Cardiac septum (tissue), 1 donor: ENCODE measurements at regions not wholly inside any gene's neighbourhood (a gene's known extent, or its start where the extent isn't known, plus 50 kb on each side); places are given as distances from the start of the nearest gene placed in this dataset.
A peak's percentile ranks its signal among the peaks of the same experiment; 100 is the strongest.

ENCODE experiments used
- DNase-seq: peaks from one replicate; pipeline ENCODE4 v3.0.0-alpha.2; 2020; ENCODE audit warnings: low spot score
- intact Hi-C: fragments of 100-400 bp; cut with DNase I; formaldehyde crosslinking; loops from one replicate; pipeline ENCODE4 v1.14.0; 2022
- donor health status: DM: no; HTN: no; CAD: no.

DNA sequence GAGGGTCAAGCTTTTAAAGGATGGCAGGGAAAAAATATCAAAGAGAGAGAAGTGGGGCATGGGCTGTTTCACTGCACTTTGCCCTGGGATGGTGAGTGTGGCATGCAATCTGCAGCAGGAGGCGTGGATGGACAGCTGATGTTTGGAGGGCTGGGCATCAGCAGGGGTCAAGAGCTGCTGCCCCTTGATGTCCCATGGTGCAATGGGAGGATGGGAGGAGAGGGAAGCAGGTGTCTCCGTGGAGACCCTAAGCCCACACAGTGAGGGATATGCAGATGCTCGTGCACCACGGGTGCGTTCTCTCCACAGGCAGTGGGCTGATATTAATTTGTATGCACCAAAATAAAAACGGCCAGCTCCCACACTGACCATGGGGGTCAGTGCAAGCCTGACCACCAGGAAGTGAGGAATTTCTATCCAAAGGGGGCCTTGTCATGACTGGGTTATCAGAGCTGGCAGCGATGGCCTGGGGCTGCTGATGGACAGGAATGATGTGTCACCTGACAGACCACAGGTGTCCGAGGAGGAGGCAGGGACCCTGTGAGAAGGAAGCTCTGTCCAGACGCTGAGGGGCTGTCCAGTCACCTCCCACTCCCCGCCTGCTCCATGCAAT is 183.6 kb downstream of the IRF8 start:
- intact Hi-C loops = no loop called here
- DNase-seq = no peak

DNA sequence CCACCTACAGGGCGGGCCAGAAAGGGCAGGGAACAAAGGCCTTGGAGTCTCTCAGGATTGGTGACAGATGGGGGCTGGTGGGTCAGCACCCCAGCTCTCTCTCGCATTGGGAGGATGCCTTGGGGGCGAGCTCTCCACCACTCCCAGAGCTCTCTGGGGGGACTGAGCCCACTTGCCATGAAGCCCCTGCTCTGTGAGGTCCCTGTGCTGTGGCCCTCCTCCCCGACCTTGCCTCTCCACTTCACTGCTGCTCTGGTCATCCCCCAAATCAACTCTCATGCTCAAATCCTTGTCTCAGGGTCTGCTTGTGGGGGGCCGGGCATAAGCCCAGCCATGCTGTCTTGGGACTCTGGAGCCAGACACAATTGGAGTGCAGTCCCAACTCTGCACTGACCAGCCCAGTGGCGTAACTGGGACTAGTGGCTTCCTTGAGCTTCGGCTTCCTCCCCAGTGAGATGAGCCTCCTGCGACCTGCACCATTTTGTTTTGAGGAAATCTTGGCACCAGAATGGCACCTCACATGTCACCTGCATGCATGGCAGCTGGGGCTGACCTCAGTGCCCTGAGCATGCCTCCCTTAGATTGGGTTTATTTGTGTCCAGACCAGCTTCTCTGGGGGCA is 184.5 kb downstream of the IRF8 start:
- intact Hi-C loops = no loop called here
- no peak for DNase-seq

DNA sequence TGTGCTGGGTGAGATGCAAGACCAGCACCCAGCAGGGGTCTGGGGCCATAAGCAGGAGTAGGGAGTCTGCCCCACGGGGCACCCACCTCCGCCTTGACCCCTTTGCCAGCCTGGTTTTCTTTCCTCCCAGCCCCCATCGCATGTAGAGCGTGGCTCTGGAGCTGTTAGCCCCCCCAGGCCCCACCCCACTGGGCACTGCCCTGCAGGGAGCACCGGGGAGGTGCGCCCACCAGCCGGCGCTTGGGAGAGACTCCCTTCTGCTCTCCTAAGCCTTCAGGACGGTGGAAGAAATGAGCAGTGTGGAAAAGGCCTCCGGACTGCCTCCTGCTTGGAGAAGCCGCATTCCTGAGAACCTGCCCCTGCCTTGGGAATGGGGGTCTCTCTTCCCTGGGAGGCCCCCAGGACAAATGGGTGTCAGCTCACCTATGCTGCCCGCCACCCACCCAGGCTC is 186.2 kb downstream of the IRF8 start:
- intact Hi-C loops = no loop called here
- DNase-seq = peak; percentile 66

DNA sequence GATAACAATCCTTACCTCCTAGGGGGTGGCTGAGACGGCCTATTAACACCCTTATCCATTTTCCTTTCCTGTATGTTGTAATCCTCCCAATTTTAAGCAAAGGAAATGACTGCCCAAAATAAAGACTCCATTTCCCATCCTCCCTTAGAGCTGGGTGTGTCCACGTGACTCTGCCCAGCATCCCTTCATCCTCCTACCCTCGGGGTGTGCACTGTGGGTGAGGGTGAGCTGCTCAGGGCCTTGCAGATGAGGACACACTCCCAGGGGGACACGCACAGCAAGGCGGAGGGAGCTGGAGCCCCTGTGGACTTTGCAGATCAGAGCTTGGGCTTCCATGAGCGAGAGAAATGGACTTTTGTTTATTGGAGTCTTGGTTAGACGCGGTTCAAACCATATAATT is 186.8 kb downstream of the IRF8 start:
- DNase-seq = peak; percentile 39
- intact Hi-C loops = no loop called here

DNA sequence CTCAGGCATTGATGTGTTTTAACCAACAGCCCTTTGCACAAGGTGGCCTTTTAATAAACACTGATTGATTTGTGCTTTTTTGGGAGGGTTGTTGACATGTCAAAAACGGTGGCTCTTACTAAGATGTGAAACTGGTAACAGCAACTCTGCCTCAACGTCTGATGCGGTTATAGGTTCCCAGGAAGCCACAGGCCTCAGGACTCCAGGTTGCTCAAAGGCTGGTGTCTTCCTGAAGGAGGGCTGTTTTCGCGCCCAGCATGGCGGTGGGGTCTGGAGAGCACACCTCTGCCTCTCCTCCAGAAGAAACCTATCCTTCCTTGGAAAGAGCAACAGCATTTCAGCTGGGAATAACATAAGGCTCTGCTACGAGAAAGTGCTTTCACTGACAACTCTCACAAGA is 187.5 kb downstream of the IRF8 start:
- DNase-seq = peak; percentile 51
- intact Hi-C loops = no loop called here

DNA sequence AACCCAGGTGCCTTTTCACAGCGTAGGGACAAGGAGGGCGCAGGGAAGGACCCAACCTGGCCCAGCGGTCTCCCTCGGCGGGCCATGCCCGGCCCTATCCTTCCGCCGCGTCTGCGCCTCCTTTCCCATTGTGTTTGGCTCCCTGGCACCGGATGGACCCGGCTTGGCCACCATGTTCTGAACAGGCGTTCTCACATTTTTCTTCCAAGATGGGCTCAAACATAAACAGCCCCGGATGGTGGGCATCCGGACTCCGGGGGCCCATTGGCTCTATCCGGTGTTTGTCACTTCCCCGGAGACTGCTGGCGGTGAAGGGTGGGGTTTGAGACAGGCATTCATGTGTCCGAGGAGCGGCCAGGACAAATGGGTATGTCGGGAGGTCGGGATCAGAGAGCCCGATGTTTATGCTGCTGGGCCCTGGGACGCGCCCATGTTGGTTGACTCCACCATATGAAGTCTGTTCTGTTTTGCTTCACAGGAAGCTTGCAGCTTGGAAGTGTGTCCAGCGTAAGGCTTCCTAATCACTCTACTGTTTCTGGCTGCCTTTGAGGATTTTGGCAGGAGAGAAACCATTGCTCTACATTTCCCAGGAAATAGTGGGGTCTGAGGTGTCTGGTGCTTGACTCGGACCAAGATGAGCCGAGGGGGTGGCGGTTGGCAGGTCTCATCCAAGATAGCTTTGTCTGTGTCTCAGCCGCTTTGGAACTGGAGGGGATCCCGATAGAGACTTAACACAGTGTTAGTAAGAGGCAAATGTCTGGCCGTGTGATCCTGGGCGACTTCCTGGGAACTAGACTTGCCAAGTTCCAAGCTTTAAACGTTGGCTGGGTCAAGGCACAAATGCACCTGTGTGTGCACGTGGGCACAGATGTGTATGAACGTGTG is 188.3 kb downstream of the IRF8 start:
- intact Hi-C loops = no loop called here

DNA sequence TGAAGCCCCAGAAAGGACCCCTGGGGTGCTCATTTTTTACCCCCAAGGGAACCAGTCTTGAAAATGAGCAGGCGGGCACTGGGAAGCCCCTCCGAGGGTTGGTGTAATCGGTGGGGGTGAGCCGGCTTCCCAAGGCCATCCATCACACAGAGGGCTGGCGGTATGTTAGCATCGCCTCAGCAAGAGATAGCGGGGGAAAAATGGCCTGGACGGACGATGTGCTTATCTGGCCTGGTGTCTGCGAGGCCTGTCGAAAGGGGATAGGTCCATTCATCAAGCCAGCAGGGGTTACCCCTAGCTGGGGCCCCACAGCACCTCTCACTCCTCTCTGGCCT is 188.9 kb downstream of the IRF8 start:
- DNase-seq = peak; percentile 53

More for the DNA sequence above, 188.3 kb downstream of the IRF8 start:
- peak; percentile 55 for DNase-seq

DNA sequence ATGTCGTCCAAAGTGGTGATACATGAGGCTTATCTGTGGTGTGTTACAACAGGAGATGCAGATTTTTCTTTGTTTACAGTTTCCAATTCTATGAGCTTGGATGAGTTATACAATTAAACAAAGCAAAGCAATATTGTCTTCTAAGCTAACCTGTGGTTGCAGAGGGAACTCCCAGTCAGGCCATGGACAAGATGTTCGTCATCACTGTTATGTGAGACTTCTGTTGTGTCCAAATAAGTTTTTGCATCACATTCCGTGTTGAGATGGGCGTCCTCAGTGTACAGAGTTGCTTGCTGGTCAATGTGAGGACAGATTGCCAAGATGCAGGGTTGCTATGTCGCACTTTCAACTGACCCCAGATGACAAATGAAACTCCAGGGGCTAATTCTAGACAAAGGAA is 189.3 kb downstream of the IRF8 start:
- no peak for DNase-seq
- intact Hi-C loops = no loop called here

More for the DNA sequence above, 188.9 kb downstream of the IRF8 start:
- intact Hi-C loops = no loop called here

DNA sequence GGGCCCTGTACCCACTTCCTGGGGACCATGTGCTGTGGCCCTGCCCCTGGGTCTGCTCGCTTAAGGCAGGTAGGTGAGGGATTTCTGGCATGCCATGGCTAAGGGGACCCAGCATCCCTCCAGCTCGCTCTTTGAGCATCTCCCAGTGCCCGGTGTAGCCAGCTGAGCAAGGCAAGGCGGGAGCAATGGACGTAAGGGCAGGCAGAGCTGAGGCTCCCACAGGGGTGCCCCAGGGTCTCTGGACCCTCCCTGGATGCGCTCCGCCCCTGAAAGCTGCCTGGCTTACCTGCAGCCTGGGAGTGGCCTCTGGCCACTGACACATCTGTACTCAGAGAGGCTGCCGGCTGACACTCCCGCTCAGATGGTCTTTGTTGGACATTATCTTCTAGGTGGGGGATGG is 189.9 kb downstream of the IRF8 start:
- intact Hi-C loops = no loop called here
- DNase-seq = peak; percentile 47

DNA sequence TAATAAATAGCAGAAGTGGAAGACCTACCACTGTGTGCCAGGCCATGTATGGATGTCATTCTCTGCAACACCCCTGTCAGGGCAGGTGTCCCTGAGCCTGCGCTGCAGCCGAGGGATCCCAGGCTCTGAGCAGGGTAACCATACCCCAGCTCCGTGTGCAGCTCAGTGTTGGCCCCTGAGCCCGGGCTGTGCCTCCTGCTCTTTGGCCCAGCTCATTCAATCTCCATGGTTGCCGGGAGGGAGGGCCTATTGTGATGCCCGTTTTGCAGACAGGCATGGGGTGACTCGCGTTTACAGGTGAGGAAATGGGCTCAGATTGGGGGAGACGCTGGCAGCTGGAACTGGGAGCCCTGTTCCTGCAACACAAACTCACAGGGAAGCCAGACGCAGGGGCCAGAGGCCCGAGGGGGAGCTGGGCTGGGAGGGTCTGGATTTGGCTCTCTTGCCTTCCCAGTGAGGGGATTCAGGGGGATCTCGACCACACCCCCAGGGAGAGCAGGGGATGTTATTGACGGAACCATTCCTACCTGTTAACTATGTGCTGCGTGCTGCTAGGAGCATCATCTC is 190.5 kb downstream of the IRF8 start:
- intact Hi-C loops = no loop called here
- peak; percentile 60 for DNase-seq

DNA sequence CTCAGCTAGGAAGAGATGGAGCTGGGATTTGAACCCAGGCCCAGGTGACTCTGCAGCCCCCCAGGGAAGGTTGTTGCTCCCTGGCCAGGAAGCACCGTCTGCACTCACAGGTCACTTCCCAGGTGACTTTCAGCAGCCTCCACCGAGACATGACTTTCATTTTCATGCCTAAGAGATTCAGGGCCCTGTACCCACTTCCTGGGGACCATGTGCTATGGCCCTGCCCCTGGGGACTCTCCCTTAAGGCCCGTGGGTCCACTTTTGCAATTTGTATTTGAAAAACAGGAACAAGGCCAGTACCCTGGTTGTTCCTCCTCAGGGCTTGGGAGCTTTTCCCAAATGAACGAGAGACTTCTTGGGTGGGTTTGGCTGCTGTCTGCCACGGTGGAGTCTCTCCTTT is 191.0 kb downstream of the IRF8 start:
- no peak for DNase-seq
- intact Hi-C loops = no loop called here

DNA sequence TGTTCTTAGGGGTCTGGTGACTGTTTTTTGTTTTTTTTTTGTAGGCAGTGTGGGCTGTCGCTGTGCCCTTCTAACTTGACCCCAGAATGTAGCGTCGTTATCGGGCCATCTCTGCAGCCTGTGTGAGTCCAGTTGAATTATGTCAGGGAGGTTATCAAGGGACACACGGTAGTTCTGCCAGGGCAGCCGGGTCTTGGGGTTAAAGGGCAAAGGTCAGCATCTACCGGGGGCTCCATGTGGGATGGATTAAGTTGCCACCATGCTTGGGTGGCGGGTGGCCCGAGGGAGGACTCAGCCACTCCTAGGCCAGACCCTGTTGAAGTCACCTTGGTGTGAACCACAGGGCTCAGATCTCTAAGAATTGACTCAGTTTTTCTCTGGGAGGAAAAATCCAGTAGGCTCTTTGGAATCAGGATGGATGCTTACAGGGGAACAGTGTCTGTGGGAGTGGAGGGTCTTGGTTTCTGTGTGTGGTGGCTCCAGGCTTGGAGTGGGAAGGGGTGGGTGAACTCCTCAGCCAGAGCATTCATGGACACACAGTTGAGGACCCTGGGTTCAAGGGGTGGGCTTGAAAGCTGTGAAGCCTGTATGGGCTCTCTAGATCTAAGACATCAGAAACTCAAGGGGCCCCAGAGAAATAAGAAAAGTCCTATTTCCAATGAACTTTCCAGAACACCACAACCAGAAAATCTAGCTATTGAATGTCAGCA is 191.7 kb downstream of the IRF8 start:
- DNase-seq = peak; percentile 36
- intact Hi-C loops = no loop called here

DNA sequence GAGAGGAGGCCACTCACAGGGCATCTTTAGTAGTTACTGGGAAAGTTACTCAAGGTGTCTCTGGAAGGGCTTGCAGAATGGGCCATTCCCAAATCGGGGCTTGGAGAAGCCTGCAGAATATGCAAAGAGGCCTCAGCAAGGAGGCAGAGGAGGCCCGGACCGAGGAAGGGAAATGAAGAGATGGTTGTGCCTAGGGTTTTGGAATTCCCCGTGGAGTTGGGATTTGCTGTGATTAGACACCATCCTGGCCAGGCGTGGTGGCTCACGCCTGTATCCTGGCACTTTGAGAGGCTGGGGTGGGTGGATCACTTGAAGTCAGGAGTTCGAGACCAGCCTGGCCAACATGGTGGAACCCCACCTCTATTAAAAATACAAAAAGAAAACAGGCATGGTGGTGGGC is 193.0 kb downstream of the IRF8 start:
- DNase-seq = peak; percentile 9
- intact Hi-C loops = no loop called here

DNA sequence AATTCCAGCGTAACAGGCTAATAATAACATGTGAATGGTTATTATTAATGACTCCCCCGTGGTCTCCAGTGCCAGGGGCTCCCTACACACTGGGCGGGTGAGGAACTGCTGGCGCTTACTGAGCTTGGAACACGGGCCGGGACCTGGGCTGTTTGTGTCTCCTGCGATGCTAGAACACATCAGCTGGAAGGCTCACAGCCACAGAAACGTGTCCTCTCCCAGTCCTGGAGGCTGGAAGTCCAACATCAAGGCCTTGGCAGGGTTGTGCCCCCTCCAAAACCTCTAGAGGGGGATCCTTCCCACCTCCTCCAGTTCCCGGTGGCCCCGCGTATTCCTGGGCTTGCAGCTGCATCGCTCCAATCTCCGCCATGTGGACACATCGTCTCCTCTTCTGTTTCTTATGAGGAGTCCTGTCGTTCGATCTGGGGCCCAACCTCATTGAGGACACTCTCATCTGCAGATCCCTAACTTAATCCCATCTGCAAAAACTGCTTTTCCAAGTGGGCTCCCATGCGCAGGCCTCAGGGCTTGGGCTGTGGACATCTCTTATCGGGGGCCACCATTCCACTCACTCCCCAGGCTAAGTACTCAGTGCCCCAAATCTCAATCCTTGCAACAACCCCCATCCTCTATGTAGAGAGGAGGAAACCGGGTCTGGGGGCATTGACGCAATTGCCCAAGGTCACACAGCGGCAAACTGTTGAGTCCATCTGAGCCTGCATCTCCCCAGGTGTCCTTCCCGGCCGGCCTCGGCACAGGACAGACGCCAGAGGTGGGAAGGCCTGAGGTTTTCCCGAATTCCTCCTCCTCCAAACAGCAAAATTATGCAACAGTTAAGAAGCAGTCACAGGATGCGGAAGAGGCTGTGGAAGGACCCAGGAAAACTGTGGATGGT is 193.9 kb downstream of the IRF8 start:
- intact Hi-C loops = no loop called here

DNA sequence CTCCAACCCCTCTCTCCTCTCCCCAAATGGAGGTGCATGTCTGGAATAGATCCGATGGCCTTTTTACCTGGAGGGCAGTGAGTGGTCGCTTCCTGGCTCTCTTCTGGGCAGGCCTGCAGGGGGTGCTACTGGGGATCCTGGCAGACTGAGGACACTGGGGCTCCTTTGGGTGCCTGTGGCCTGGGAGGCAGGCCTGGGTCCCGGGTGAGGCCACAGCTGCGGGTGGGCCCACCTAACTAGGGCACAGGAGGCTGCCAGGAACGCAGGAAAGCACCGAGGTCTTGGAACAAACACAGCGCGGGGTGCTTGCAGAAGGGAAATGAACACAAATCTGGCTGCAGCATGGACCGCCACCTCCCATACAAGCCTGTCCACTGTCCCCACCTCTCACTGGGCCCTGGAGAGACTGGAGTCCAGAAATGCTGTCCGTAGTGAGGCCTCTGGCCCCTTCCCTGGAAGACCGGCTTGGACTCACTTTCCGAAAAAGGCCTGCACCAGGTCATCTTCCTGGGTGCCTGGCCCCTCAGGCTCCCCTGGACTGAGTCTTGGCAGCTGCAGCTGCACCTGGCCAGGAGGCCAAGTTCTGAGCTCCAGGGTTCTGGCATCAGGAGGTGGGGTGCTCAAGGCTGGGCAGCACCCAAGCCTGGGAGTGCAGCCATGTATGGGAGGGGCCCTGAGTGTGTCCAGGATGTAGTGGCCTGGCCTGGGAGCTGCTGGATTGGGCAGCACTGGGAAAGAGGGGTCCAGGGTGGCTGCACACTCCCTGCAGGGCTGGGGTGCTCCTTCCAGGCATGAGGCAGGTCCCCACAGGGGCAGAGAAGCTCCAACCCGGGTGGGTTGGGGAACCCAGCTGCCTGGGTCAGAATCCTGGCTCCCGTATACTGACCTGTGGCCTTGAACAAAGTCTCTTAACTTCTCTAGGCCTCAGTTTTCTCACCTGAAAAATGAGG is 195.1 kb downstream of the IRF8 start:
- peak; percentile 64 for DNase-seq
- intact Hi-C loops = no loop called here

More for the DNA sequence above, 193.9 kb downstream of the IRF8 start:
- peak; percentile 50 for DNase-seq

DNA sequence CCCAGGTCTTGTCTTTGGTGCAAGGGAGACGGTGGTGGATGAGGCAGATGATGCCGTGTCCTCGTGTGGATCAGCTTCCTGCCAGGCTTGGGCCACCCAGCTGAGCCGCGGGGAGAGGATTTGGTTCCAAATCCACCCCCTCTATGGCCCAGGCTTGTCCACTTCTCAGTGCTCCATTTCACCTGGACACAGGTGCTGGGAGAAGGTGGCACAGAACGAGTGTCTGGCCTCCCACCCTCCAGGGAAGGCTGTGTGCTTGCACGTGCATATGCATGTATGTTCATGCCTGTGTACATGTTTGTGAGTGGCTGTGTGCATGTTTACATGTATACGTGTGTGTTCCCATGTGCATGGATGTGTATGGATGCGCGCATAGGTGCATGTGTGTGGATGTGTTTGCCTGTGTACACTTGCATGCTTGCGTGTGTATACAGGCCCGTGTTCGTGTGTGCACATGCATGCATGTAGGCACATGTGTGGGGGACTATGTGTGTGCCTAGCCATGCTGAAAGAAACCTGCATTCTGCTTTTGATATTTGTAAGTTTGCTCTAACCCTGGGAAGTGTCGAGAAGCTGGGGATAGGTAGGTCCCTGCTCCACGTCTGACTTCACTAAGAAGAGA is 196.3 kb downstream of the IRF8 start:
- DNase-seq = peak; percentile 71
- intact Hi-C loops = no loop called here

DNA sequence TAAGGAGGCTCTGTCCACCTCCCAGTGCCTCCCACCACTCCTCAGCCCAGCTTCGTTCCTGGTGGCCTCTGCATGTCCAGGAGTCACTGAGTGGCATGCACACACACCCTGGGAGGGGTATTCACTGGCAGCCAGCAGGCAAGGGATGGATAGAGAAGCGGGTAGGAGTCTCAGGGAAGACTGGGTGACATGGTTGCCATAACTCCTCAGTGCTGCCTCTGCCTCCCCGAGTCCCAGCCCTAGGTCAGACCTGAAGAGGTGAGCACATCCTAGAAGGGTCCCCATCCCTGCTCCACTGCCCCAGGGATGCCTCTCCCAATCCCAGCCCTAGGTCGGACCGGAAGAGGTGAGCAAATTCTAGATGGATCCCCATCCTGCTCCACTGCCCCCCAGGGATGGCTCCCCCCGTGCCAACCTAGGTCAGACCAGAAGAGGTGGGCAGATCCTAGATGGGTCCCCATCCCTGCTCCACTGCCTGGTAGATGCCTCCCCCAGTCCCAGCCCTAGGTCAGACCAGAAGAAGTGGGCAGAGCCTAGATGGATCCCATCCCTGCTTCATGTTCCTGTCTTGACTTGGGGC is 197.0 kb downstream of the IRF8 start:
- intact Hi-C loops = no loop called here
- no peak for DNase-seq
